ENCODE measurements at regions not wholly inside any gene's neighbourhood (a gene's known extent, or its start where the extent isn't known, plus 50 kb on each side); places are given as distances from the start of the nearest gene placed in this dataset.

DNA sequence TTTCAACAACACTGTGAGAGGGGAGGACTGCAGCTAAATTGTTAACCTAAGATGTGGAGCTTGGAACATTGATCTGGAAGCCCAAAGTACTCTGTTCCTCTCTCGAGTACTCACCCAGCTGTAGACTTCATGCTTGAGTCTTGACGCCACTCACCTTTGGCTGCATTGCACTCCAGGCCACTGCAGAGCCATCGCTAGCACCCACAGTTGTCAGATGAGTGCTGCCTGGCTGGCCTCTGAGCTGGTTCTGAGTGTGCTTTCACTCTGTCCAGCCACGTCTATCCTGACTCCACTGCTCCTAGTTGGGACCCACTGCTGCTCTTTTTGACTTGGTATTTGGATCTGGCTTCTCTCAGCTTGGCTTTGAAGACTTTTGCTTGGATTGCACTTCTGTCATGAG is 552.1 kb downstream of the DCDC2C start:
- FAIRE-seq (no peak), DNase-seq (ENCODE audit: low read depth in 1 of 2, low spot score in 1 of 2) (no peak), ATAC-seq (no peak; a peak in 1 of 6 replicates)
- Histone ChIP-seq H3K27ac (no peak overlapping the region), H3K9me3 (no peaks in the 10 kb centered on the region; the same call in 1 of the 3 replicates), H3K4me1 (no peaks in the 10 kb centered on the region), H3K4me3 (no peak overlapping the region), H3K4me2 (no peak overlapping the region)
- ChIA-PET POLR2A (no interaction called here), CTCF (no interaction called here)
- WGBS (ENCODE audit: missing lambda C conversion rate), result 2% methylated on average over 4 of the region's 4 CpGs
- TF ChIP-seq EHMT2 (IDR thresholded peaks at IDR 0.05; ENCODE audit: low read depth), result no peak
- TF ChIP-seq CHD2 (IDR thresholded peaks at IDR 0.05; ENCODE audit: low read length, partially characterized antibody), result no peak
- TF ChIP-seq ZNF302 (CRISPR knock-in tag; IDR thresholded peaks at IDR 0.05), result no peak
- TF ChIP-seq ZSCAN20 (CRISPR knock-in tag; IDR thresholded peaks at IDR 0.05), result no peak
- TF ChIP-seq, protein P1, sequence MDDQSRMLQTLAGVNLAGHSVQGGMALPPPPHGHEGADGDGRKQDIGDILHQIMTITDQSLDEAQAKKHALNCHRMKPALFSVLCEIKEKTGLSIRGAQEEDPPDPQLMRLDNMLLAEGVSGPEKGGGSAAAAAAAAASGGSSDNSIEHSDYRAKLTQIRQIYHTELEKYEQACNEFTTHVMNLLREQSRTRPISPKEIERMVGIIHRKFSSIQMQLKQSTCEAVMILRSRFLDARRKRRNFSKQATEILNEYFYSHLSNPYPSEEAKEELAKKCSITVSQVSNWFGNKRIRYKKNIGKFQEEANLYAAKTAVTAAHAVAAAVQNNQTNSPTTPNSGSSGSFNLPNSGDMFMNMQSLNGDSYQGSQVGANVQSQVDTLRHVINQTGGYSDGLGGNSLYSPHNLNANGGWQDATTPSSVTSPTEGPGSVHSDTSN (IDR thresholded peaks at IDR 0.05), result no peak
- TF ChIP-seq, protein P2, sequence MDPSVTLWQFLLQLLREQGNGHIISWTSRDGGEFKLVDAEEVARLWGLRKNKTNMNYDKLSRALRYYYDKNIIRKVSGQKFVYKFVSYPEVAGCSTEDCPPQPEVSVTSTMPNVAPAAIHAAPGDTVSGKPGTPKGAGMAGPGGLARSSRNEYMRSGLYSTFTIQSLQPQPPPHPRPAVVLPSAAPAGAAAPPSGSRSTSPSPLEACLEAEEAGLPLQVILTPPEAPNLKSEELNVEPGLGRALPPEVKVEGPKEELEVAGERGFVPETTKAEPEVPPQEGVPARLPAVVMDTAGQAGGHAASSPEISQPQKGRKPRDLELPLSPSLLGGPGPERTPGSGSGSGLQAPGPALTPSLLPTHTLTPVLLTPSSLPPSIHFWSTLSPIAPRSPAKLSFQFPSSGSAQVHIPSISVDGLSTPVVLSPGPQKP (IDR thresholded peaks at IDR 0.05; ENCODE audit: low read depth, low read length), result no peak
- TF ChIP-seq NFE2L2 (conservative IDR thresholded peaks at IDR 0.05; ENCODE audit: low read length), result no peak
- TF ChIP-seq CBX2 (IDR thresholded peaks at IDR 0.05; ENCODE audit: borderline replicate concordance, low read depth), result no peak
- no peak for TF ChIP-seq FOSL2 (IDR thresholded peaks at IDR 0.05)
- TF ChIP-seq FOSL2 (CRISPR knock-in tag; IDR thresholded peaks at IDR 0.05), result no peak
- TF ChIP-seq MAZ (IDR thresholded peaks at IDR 0.05; ENCODE audit: borderline replicate concordance, low read depth, low read length), result no peak

DNA sequence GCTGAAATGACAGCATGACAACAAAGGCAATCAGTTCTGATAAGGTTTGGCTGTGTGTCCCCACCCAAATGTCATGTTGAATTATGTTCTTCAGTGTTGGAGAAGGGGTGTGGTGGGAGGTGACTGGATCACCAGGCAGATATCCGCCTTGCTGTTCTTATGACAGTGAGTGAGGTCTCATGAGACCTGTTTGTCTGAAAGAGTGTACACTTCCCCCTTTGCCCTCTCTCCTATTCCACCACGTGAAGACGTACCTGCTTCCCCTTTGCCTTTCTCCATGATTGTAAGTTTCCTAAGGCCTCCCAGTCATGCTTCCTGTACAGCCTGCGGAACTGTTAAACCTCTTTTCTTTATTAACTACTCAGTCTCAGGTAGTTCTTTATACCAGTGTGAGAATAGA is 553.0 kb downstream of the DCDC2C start:
- Histone ChIP-seq H3K27ac (no peak overlapping the region), H3K4me1 (no peaks in the 10 kb centered on the region), H3K4me3 (no peak overlapping the region), H3K9me3 (peaks cover under 1% of the 10 kb centered on the region; the same call in 1 of the 3 replicates), H3K4me2 (no peak overlapping the region)
- WGBS (ENCODE audit: missing lambda C conversion rate), result 4% methylated on average over 4 of the region's 4 CpGs
- ATAC-seq (no peak), DNase-seq (ENCODE audit: low read depth in 1 of 2, low spot score in 1 of 2) (no peak), FAIRE-seq (no peak)
- TF ChIP-seq RNF2 (IDR thresholded peaks at IDR 0.05; ENCODE audit: borderline replicate concordance, low read depth) (no peak), GATA3 (IDR thresholded peaks at IDR 0.05; ENCODE audit: borderline replicate concordance) (no peak), HOXB5 (CRISPR knock-in tag; IDR thresholded peaks at IDR 0.05) (no peak), KDM1A (IDR thresholded peaks at IDR 0.05; ENCODE audit: low read depth) (no peak)
- ChIA-PET POLR2A (no interaction called here), CTCF (no interaction called here)

DNA sequence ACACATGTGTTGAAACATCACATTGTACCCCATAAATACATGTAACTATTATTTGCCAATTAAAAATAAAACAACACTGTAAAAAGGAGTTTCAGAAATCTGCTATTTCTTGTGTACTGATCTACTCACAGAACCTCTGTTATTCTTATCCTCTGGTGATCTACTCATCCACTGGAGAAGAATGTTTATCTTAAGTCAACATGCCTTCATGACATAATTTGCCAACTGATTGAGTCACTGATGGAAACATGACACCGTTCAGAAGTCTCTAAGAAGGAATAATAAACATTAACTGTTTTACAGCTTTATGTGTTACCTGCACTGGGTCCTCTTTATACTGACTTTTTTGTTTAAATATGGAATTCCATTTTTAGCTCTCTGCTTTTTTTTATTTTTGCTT is 555.2 kb downstream of the DCDC2C start:
- Histone ChIP-seq H3K4me1 (no peaks in the 10 kb centered on the region), H3K4me3 (no peak overlapping the region), H3K27ac (no peak overlapping the region), H3K4me2 (no peak overlapping the region), H3K9me3 (peaks cover 3% of the 10 kb centered on the region; the same call in 1 of the 3 replicates)
- TF ChIP-seq HOXB5 (CRISPR knock-in tag; IDR thresholded peaks at IDR 0.05) (no peak), SMC3 (IDR thresholded peaks at IDR 0.05) (no peak), FOSB (CRISPR knock-in tag; IDR thresholded peaks at IDR 0.05) (no peak), MAZ (IDR thresholded peaks at IDR 0.05; ENCODE audit: borderline replicate concordance, low read depth, low read length) (no peak), BHLHE40 (IDR thresholded peaks at IDR 0.05; ENCODE audit: low read depth, low read length) (no peak), EHF (CRISPR knock-in tag; IDR thresholded peaks at IDR 0.05) (no peak), HEYL (CRISPR knock-in tag; IDR thresholded peaks at IDR 0.05) (no peak), FOSL2 (IDR thresholded peaks at IDR 0.05) (no peak), FOSL2 (CRISPR knock-in tag; IDR thresholded peaks at IDR 0.05) (no peak), EP300 (IDR thresholded peaks at IDR 0.05) (no peak), ZC3H11A (IDR thresholded peaks at IDR 0.05) (no peak), NPAS2 (CRISPR knock-in tag; IDR thresholded peaks at IDR 0.05; ENCODE audit: borderline replicate concordance) (no peak), ESRRA (IDR thresholded peaks at IDR 0.05; ENCODE audit: borderline replicate concordance, low read length) (no peak)
- TF ChIP-seq, protein P1 (IDR thresholded peaks at IDR 0.05), result no peak
- TF ChIP-seq, protein P3, sequence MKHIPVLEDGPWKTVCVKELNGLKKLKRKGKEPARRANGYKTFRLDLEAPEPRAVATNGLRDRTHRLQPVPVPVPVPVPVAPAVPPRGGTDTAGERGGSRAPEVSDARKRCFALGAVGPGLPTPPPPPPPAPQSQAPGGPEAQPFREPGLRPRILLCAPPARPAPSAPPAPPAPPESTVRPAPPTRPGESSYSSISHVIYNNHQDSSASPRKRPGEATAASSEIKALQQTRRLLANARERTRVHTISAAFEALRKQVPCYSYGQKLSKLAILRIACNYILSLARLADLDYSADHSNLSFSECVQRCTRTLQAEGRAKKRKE (CRISPR knock-in tag; IDR thresholded peaks at IDR 0.05; ENCODE audit: low read depth), result no peak
- TF ChIP-seq, protein P2 (IDR thresholded peaks at IDR 0.05; ENCODE audit: low read depth, low read length), result no peak
- ATAC-seq, result no peak
- FAIRE-seq, result no peak
- ChIA-PET CTCF (no interaction called here), POLR2A (no interaction called here)
- WGBS (ENCODE audit: missing lambda C conversion rate), result 2% methylated on average over 1 of the region's 1 CpG
- DNase-seq (ENCODE audit: low read depth in 1 of 2, low spot score in 1 of 2), result peak in 1 of 2 experiments; percentile 9
